GM13977 (cell line): ENCODE measurements at regions not wholly inside any gene's neighbourhood (a gene's known extent, or its start where the extent isn't known, plus 50 kb on each side); places are given as distances from the start of the nearest gene placed in this dataset.

Experiments used
- DNase-seq: peaks from one replicate; pipeline ENCODE4 v3.0.0; 2012; ENCODE audit warnings: low spot score
- CTCF ChIP-seq: IDR thresholded peaks from 2 replicates; pipeline ENCODE4 v1.5.1; 2012; ENCODE audit warnings: mild to moderate bottlenecking, control low read depth; ENCODE audit not compliant: insufficient read depth; ENCODE audit errors: extremely low read depth, missing control alignments
- in situ Hi-C: fragments of 300-500 bp; cut with MboI; formaldehyde crosslinking; loops from one replicate; pipeline ENCODE4 v1.12.0; 2022; ENCODE audit warnings: low sequenced_read_pairs, low pct_unique_long_range_greater_than_20kb, mixed read lengths, inconsistent platforms; ENCODE audit not compliant: unreplicated experiment

DNA sequence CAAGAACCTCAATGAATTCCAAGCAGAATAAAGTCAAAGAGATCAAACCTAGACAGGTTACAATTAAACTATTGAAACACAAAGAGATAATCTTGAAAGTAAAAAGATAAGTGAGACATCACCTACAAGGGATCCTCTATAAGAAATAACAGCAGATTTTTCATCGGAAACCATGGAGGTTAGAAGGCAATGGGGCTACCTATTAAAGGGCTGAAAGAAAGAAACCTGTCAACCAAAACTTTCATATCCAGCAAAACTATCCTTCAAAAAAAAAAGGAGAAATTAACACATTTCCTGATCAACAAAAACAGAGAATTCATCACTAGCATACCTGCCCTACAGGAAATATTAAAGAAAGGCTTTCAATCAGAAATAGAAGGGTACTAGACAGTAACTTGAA, 244.9 kb downstream of the ARHGAP12 start:
- in situ Hi-C loops, result no loop called here
- DNase-seq, result no peak
- TF ChIP-seq CTCF, result no peak

DNA sequence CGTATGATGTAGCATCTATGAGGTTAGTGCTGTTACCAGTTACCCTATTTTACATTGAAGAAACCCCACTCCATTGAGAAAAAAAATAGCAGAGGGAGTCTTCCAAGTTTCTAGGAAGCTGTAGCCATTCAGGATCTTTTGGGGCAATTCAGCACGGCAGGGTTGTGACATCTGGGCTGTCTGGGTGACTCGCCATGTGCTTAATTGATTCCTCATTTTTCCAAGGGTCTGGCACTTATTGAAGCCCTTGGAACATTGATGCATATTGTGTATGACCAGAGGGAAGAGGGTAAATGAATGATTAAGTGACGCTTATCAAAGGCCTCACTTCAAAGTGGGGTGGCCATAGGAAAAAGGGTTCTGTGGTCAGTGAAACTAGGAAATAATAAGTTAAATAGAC, 248.7 kb downstream of the ARHGAP12 start:
- TF ChIP-seq CTCF, result no peak
- DNase-seq, result no peak

DNA sequence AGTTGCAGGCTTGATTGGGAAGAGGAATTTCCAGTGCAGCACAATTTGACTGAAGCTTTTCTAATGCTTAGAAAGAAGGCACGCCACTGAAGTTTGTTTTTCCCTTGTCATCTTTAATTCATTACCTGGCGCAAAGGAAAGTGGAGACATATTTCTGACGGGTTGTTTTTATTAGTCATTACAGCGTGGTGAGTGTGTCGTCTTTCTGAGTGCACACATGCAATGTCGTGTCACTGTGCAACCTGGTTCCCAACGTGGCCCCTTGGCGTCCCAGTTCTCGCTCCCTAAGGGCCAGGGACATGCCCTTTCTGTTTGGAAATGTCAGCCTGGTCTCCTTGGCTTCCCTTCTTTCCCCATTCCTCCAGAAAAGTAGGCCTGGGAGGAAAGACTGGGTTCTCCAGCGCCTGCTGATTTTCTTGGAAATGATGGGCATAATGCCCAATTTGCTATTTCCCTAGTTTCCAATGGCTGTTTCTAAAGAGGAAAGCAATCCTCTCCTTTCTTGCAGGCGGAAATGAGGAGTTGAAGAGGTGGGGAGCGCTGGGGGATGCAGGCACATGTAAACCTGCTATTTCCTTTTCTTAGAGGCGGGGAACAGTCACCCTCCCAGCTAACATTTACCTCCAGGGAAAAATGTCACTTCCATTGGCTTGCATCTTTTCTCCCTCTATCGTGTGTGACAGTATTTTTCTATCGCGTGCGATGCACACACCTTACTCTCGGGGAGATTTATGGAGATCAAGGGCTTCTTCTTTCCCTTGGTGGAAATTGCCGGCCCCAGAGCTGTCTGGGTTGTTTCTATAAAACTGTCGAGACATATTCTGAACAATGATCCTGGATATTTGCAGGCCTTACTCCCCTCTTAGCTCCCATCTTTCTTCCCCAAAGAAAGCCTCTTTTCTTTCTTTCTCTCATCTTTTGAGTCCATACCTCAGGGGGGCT, 249.8 kb downstream of the ARHGAP12 start:
- in situ Hi-C loops, result no loop called here
- DNase-seq, result no peak
- TF ChIP-seq CTCF, result no peak

More for the DNA sequence above, 248.7 kb downstream of the ARHGAP12 start:
- in situ Hi-C loops, result no loop called here

DNA sequence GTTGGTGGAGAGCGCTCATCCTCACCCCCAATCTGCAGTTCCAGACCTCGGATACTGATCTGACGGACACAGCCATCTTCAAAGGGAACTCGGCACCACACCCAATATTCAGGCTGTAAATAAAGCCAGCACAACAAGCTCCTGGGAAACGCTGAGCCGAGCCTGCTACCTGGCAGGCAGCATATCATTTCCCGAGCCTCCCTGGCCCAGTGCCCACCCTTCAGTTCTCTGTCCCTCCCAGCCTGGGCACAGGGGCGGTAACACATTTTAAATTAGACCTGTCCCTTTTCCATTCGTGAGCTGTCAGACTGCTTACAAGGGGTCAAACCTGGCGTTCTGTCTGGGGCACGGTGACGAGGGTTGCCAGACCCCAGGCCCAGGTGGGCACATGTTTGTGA, 250.5 kb downstream of the ARHGAP12 start:
- no peak for DNase-seq

GRCh38 chr10:31677195-31678138, 251.2 kb downstream of the ARHGAP12 start:
- TF ChIP-seq CTCF, result no peak
- in situ Hi-C loops, result no loop called here
- no peak for DNase-seq

More for the DNA sequence above, 250.5 kb downstream of the ARHGAP12 start:
- TF ChIP-seq CTCF, result no peak
- in situ Hi-C loops, result no loop called here

DNA sequence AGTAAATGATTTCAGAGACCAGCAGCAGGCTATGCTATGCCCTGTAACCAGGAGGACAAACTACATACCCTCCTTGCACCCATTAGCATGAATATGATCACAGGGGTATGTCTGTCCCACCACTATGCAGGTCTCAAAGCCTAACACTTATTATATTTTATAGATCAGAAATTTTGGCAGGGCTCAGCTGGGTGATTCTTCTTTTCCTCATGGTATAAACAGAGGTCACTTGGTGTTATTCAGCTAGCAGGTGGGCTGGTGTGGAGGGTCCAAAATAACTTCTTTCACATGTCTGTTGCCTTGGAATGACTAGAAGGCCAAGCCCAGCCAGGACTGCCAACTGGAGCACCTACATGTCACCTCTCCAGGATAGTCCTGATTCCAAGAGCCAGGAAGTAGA, 252.9 kb downstream of the ARHGAP12 start:
- in situ Hi-C loops, result no loop called here
- no peak for TF ChIP-seq CTCF
- DNase-seq, result no peak
